ENCODE measurements at regions not wholly inside any gene's neighbourhood (a gene's known extent, or its start where the extent isn't known, plus 50 kb on each side); places are given as distances from the start of the nearest gene placed in this dataset.

DNA sequence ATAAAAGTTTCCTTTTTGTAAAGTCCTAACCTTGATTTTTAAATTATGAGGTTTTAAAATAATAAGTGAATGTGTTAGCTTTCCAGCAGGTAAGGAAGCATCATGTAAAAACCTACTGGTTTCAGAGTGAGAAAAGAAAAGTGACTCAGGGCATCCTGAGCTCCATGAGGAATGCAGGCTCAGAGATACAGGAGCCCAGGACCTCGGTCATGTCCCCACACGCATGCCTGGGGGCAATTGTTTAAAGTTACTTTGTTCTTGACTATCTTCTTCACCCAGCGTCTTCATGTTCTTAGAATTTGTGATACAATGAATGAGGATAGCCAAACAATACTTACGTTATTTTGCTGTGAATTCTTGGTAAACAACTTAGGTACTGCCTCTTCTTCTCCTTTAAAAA is 117.4 kb upstream of the PLPPR5 start:
- TF ChIP-seq GATA2 (IDR thresholded peaks at IDR 0.05; ENCODE audit: low read depth, low read length) (no peak), GATA3 (IDR thresholded peaks at IDR 0.05; ENCODE audit: low read depth, low read length) (no peak)

All from SH-SY5Y (cell line).